ENCODE measurements at regions not wholly inside any gene's neighbourhood (a gene's known extent, or its start where the extent isn't known, plus 50 kb on each side); places are given as distances from the start of the nearest gene placed in this dataset.

DNA sequence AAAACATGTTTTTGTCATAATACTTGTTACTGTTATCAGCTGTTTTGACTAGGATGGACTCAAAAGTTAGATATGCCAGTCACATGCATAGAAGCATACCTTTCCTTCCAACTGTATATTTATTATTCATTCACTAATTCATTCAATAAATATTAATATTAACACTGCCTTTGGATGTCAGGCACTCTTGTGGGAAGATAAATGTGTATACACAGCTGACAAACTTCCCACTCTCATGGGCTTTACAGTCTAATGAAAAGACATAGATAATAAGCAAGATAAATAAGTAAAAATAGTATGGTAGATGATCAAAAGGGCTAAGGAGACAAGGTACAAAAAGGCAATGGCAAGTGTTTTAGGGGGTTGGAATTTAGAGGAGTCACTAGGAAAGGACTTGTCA lies 180.1 kb upstream of the SMIM30 start:
- H3K27ac ChIP-seq = no peak overlapping the region
- no peak overlapping the region for H3K4me3 ChIP-seq (replicated peaks in 1 of 3)
- TF ChIP-seq, protein P1, sequence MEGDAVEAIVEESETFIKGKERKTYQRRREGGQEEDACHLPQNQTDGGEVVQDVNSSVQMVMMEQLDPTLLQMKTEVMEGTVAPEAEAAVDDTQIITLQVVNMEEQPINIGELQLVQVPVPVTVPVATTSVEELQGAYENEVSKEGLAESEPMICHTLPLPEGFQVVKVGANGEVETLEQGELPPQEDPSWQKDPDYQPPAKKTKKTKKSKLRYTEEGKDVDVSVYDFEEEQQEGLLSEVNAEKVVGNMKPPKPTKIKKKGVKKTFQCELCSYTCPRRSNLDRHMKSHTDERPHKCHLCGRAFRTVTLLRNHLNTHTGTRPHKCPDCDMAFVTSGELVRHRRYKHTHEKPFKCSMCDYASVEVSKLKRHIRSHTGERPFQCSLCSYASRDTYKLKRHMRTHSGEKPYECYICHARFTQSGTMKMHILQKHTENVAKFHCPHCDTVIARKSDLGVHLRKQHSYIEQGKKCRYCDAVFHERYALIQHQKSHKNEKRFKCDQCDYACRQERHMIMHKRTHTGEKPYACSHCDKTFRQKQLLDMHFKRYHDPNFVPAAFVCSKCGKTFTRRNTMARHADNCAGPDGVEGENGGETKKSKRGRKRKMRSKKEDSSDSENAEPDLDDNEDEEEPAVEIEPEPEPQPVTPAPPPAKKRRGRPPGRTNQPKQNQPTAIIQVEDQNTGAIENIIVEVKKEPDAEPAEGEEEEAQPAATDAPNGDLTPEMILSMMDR (IDR thresholded peaks at IDR 0.05) = no peak
- no peak for TF ChIP-seq POLR2A (IDR thresholded peaks at IDR 0.05)
- intact Hi-C loops (cut with DNase I) = no loop called here
- no peaks in the 10 kb centered on the region for H3K36me3 ChIP-seq
- DNase-seq = no peak
- no peaks in the 10 kb centered on the region for H3K9me3 ChIP-seq
- no peaks in the 10 kb centered on the region for H3K27me3 ChIP-seq
- H3K4me1 ChIP-seq = no peaks in the 10 kb centered on the region

DNA sequence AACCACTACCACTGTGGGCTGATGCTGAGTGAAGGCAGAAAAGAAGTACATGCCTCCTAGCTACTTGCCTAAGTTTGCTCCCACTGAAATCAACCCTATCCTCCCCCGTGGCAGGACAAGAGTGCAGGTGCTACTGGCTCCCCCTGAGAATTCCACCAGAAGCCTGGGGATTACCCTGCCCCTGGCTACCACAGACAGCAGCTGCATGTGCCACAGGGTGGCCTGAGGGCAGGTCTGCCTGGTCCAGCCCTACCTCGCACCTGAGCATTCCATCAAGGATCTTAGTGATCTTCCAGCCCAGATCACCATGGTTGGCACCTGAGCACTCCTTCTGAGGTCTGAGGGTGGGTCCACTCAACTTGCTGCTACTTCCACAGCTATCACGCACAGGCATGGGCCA lies 176.4 kb upstream of the SMIM30 start:
- TF ChIP-seq POLR2A (IDR thresholded peaks at IDR 0.05) = no peak
- TF ChIP-seq, protein P1 (IDR thresholded peaks at IDR 0.05) = no peak
- DNase-seq = no peak

DNA sequence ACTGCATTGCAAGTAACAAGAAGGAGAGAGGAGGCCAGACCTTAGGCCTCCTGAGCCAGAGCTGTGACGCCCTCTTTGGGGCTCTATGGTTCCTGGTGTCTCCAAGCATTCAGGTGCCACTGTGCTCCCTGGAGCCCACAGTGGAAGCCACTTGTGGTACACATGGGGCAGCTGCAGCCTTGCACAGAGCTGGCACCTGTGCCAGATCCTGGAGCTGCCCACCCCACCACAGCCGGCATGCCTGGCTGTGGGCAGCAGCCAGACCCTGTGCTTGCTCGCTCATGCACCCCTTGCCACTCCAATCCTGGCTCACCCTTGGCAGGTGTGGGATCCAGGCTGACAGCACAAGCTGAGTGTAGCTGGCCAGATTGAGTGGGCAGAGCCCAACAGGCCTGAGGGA lies 173.8 kb upstream of the SMIM30 start:
- H3K36me3 ChIP-seq = no peaks in the 10 kb centered on the region
- no peak overlapping the region for H3K27ac ChIP-seq
- no peaks in the 10 kb centered on the region for H3K9me3 ChIP-seq
- no peak overlapping the region for H3K4me3 ChIP-seq (replicated peaks in 1 of 3)
- no peaks in the 10 kb centered on the region for H3K4me1 ChIP-seq
- no peaks in the 10 kb centered on the region for H3K27me3 ChIP-seq
- 70 to 100% methylated on average over 2 of the region's 3 CpGs for WGBS, 2 donors
- no peak for DNase-seq
- TF ChIP-seq, protein P1 (IDR thresholded peaks at IDR 0.05) = no peak
- TF ChIP-seq POLR2A (IDR thresholded peaks at IDR 0.05) = no peak
- intact Hi-C loops (cut with DNase I) = no loop called here

More for the DNA sequence above, 176.4 kb upstream of the SMIM30 start:
- no peak overlapping the region for H3K4me3 ChIP-seq (replicated peaks in 1 of 3)
- no peaks in the 10 kb centered on the region for H3K36me3 ChIP-seq
- no peaks in the 10 kb centered on the region for H3K27me3 ChIP-seq
- no peak overlapping the region for H3K27ac ChIP-seq
- no peaks in the 10 kb centered on the region for H3K4me1 ChIP-seq
- H3K9me3 ChIP-seq = no peaks in the 10 kb centered on the region
- 83 to 100% methylated on average over 2 of the region's 3 CpGs for WGBS, 2 donors
- intact Hi-C loops (cut with DNase I) = no loop called here

DNA sequence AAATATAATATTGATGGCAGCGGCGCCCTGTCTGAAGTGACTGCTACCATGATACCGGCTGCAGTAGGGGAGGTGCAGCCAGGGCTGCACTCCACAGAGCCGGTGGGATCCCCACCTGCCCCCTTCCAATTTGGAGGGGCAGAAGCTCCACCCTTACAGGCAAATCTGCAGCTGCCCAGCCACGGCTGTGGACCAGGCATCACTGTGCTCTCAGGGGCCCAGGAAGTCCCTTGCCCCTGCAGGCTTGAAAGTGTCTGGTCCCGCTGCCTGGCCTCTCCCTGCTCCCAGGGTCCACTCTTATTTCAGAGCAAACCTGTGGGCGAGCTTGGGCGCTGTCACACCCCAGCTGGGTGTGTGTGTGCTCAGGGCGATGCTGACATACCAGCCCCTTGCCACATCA lies 172.7 kb upstream of the SMIM30 start:
- no peak for DNase-seq

DNA sequence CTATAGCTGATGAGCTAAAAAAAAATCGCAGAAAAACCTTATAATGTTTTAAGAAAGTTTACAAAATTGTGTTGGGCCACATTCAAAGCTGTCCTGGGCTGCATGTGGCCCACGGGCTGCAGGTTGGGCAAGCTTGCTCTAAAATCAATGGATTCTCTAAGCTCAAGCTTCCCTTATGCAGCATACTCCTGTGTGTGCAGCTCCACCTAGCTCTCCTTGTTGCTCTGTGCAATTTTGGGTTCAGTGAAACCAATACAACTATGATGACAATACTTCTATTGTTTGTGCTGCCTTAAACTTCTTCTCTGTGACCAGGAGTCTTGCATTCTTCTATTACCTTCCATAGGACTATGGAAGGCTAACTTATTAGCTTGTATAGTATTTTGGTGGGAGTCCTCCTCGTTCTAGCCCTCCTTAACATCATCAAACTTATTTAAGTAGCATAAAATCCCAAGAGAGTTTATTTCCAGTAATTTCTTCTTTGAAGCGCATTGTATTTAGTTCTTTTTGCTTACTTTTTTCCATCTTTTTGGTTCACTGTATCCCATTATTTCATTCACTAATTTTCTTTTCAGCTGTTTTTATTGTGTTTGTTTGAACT lies 170.9 kb upstream of the SMIM30 start:
- intact Hi-C loops (cut with DNase I) = no loop called here
- no peaks in the 10 kb centered on the region for H3K36me3 ChIP-seq

More for the DNA sequence above, 172.7 kb upstream of the SMIM30 start:
- 89 to 96% methylated on average over 9 of the region's 9 CpGs for WGBS, 2 donors
- Histone ChIP-seq H3K9me3 (no peaks in the 10 kb centered on the region), H3K36me3 (no peaks in the 10 kb centered on the region), H3K4me1 (no peaks in the 10 kb centered on the region), H3K27me3 (no peaks in the 10 kb centered on the region), H3K27ac (no peak overlapping the region), H3K4me3 (replicated peaks in 1 of 3) (no peak overlapping the region)
- intact Hi-C loops (cut with DNase I) = no loop called here
- no peak for TF ChIP-seq POLR2A (IDR thresholded peaks at IDR 0.05)
- TF ChIP-seq, protein P1 (IDR thresholded peaks at IDR 0.05) = no peak

More for the DNA sequence above, 170.9 kb upstream of the SMIM30 start:
- WGBS, 2 donors = 42 to 50% methylated on average over 4 of the region's 4 CpGs
- Histone ChIP-seq H3K27me3 (no peaks in the 10 kb centered on the region), H3K9me3 (no peaks in the 10 kb centered on the region), H3K4me3 (replicated peaks in 1 of 3) (no peak overlapping the region), H3K4me1 (no peaks in the 10 kb centered on the region), H3K27ac (no peak overlapping the region)
- TF ChIP-seq, protein P1 (IDR thresholded peaks at IDR 0.05) = peak in 2 of 6 experiments; percentile 11 to 44
- TF ChIP-seq POLR2A (IDR thresholded peaks at IDR 0.05) = no peak
- DNase-seq = no peak

Measured in thyroid gland (tissue), 4 donors.